ENCODE measurements at regions not wholly inside any gene's neighbourhood (a gene's known extent, or its start where the extent isn't known, plus 50 kb on each side); places are given as distances from the start of the nearest gene placed in this dataset.

DNA sequence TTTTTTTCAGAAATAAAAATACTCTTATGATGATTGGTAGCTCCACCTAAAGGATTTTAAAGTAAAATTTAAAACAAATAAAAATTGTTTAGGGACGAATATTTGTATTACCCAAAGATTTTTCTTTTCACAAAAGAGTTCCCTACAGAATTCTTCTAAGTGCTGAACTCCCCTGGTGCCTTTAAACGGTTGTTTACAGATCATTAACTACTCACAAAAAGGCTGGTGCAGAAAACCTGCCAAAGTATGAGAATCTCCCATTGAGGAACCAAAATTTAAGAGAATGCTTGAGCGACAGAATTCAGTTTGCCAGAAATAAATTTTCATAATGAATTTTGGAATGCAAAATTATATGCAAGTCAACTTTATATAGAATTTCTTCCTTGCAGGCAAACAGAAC lies 497.8 kb upstream of the NR2F2 start:
- DNase-seq (ENCODE audit: low spot score) = no peak

GRCh38 chr15:95834028-95834804 lies 496.3 kb upstream of the NR2F2 start:
- no peak for DNase-seq (ENCODE audit: low spot score)

DNA sequence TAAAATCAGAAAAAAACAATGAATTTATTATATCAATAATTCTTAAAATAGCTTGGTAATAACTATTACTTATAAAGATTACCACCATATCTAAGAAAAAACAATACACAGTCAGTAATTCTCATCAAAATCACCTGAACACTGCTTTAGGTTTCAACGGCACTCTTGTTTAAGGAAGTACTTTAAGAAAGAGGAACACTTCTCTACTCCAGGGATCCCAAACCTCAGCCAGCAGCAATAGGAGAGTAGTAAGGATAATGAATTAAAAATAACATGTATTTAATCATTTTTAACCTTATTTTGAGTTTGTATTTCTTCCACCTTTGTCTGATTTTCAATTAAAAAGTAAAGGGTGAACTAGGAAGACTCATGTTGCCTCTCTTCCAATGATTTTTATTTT lies 494.0 kb upstream of the NR2F2 start:
- no peak for DNase-seq (ENCODE audit: low spot score)

DNA sequence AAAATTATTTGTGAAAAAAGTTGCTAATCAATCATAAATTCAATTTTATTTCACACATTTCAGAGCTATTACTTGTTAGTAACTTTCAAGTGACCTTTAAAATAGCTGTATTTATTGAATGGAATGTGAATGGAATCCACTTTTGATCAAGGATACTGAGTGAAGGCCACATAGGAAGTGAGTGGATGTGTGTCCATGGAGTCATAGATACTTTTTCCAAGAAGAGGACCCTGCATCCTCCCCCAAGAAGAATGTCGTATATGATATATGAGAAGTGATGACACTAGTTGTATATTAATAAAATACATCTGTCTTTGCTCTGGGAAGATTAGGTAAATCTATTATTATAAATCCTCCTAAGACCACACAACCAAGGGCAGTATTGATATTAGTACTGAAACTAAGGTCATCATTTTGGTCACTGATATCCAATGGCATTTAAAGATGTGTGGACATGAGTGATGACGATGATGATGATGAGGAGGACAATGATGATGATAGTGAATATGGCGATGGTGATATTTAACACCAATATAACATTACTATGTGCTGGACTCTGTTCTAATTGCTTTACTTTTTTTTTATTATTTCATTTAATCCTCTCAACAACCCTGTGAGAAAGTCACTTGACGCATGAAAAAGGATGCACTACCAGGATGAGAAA lies 493.0 kb upstream of the NR2F2 start:
- DNase-seq (ENCODE audit: low spot score) = no peak

DNA sequence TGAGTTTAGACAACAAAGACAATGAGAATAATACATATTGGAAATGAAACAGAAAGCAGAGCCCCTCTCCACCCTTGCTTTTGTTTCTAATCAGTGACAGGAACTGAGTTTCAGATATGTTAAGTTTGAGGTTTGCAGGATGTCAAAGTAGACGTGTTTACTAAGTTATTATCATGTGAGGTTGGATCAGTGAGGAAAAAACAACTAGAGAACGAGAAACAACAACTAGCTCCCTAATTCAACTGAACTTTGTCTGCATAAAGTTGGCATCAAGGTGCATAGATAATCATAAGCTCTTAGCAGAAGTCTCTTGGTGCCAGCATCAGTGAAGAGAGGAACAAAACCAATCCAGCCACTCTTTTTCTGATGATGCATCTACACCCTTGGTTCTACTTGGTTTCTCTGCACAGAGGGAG lies 491.1 kb upstream of the NR2F2 start:
- DNase-seq (ENCODE audit: low spot score) = no peak

GRCh38 chr15:95840004-95840403 lies 490.5 kb upstream of the NR2F2 start:
- DNase-seq (ENCODE audit: low spot score) = no peak

- DNase-seq (ENCODE audit: low spot score) = no peak
These were observed 489.6 kb upstream of the NR2F2 start for GRCh38 chr15:95840855-95841254.

DNA sequence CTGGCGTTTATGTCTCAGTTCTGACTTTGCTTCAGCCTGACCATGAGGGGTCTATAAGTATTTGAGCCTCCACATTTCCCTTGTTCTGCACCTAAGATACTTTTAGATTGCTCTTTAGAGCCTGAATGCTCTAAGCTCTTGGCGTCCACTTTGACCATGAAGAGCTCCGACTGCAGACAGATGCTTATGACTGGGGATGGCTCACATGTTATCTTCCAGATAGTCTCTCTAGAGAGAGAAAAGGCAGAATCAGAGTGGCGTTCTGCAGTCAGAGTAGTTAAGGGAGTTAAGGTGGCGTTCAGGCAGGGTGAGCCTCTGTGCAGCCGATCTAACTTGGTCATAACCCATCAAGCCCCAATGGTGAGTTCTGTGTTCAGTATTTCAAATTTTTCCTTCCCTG lies 487.9 kb upstream of the NR2F2 start:
- no peak for DNase-seq (ENCODE audit: low spot score)

- peak; percentile 66 for DNase-seq (ENCODE audit: low spot score)
These were observed 487.1 kb upstream of the NR2F2 start for GRCh38 chr15:95843241-95843910.

DNA sequence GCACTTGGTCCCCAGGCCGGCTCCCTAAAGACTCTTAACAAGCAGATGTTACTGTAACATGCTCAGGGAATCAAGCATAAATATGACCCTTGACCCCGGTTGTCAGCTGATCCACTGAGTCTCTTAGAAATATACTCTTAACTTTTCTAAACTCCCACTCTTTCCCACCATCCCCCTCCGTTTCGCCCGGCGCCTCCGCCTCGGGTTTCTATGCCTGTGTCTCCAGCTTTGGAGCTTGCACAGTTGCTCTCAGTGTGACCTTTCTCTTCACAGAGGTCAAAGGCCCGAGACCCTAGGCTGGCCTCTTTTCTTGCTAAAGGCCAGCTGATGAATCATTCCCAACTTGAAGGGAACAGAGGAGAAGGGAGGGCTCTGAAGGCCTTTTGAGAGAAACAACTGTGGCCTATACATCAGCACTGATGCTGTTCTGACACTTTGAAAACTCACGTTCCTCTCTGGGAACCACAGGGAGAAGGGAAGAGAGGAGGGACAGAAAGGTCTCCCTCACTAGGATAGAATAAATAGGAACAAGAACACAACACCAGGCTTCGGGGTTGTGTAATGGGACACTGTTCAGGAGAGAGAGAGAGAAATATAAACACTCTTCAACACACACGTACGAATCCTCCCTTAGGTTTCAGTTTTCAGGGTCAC lies 484.5 kb upstream of the NR2F2 start:
- no peak for DNase-seq (ENCODE audit: low spot score)

DNA sequence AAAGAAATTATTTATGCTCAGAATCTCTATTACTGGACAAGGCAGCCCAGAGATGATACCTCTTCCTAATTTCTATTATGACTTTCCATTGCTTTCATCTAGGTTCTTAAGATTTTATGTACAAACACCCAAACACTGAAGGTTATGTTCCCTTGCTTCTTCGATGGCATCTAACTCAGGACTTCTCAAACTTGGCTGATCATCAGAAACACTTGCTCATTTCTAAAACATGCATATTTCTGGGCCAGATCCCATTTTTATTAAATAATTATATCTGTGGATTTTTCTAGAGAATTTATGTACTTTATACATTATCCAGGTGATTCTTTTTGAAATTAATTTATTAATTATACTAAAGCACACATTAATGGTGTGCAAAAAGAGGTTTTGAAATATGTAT lies 482.4 kb upstream of the NR2F2 start:
- no peak for DNase-seq (ENCODE audit: low spot score)

DNA sequence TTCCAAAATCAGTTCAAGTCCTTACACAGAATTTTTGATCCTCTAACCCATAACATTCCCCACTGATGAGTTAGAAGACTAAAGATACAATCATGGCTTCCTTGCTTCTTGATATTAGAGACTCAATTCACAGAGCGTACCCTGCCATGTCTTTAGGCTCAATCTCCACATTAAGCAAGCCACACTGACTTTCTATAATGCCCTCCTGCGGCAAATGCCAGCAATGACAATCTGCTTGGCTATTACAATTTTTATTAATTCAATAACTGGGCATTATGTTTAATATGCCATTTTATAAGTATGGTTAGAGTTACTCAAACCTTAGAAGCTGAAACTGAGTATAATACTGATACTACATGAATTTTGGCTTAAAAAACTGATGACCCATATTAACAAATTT lies 479.7 kb upstream of the NR2F2 start:
- DNase-seq (ENCODE audit: low spot score) = no peak

DNA sequence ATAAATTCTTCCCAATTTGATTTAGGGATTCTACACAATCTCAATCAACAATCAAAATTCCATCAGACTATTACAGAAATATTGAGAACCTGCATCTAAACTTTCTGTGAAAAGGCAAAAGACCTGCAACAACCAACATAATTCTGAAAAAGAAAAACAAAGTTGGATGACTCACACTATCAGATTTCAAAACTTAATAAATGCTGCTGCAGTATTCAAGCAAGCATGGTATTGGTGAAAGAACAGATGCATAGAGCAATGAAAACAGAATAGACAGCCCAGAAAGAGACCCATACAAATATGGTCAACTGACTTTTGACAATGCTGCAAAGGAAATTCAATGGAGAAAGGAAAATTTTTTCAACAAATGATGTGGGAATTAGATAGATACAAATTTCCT lies 477.1 kb upstream of the NR2F2 start:
- no peak for DNase-seq (ENCODE audit: low spot score)

DNA sequence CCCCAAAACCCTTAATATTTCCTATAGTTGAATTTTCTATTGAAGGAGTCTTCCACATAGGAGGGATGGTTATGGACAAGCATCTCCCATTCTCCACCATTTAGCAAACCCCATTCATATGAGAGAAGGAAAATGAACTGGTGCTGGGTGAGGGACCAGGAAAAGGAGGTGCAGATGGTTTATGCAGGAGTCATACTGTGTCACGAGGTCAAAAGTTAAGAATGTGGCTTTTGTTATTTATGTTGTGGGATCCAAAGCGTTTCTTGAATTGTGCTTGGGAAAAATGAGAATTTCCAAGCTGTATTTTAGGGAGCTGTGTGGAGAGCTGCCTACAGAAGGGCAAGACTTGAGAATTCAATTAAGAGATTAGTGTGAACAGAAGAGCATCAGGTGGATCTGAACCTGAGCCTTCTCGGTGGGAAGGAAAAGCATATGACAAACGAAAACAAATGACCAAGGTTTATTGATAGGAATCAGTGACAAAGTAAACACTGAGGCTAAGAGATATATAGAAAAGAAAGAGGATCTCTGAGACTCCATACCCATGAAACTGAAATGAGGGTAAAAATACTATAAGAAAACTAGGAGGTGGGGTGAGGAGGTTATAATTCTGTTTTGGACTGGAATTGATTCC lies 473.3 kb upstream of the NR2F2 start:
- no peak for DNase-seq (ENCODE audit: low spot score)

DNA sequence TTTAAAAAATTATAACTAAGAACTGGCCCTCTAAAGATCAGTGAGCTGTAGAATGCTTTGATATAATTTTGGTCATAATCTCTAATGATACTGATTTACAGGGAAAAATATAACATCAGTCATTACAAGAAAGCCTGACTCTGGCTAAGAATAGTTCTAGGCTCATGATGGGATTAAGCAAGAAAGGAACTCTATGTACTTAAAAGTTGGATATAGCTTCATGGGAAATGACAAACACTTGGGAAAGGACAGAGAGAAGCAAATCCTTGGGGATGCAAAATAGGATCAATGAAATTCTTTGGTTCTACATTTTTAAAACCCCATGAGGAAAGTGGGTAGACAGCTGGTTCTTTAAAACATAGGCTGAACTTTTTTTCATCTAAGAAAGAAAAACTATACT lies 472.7 kb upstream of the NR2F2 start:
- DNase-seq (ENCODE audit: low spot score) = no peak

DNA sequence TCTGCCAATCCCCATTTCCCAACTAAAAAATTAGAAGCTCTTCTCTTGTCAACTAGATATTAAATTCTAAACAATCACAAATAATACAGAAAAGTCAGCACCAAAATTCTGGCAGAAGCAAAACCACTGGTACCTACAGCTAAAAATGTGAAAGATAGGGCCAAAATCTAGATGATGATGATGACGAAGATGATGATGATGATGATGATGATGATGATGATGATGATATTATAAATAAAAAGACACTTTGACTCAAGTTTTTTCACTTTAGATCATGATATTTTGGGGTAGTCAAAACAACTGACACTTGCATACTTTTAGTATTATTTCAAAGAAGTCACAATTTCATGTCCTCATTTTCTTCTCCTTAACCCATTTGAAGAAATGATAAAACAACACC lies 470.1 kb upstream of the NR2F2 start:
- DNase-seq (ENCODE audit: low spot score) = no peak

GRCh38 chr15:95864467-95864886 lies 466.0 kb upstream of the NR2F2 start:
- DNase-seq (ENCODE audit: low spot score) = no peak

DNA sequence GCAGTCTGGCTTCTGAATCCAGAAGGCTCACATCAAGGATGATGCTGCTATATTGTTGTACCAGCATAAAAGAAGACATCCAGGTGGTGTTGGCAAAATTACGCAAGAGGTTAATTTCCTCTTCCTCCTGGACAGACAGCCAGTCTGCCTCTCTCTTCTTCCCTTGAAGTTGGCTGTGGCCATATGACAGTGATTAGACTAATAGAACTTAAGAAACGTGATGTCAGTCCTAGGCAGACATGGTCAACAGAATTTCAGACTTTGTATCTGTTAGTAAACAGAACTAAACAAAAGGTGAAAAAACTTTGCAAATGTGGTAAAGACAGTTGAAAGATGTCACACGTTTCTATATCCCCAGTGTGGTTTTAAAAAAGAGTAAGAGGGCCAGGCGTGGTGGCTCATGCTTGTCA lies 465.2 kb upstream of the NR2F2 start:
- no peak for DNase-seq (ENCODE audit: low spot score)

- DNase-seq (ENCODE audit: low spot score) = no peak
These were observed 463.6 kb upstream of the NR2F2 start for GRCh38 chr15:95866711-95867440.

- DNase-seq (ENCODE audit: low spot score) = no peak
These were observed 462.1 kb upstream of the NR2F2 start for GRCh38 chr15:95868450-95868849.

- no peak for DNase-seq (ENCODE audit: low spot score)
These were observed 461.5 kb upstream of the NR2F2 start for GRCh38 chr15:95868970-95869369.

GRCh38 chr15:95869920-95870319 lies 460.6 kb upstream of the NR2F2 start:
- no peak for DNase-seq (ENCODE audit: low spot score)

Data from globus pallidus (tissue), 1 donor.